Neural progenitor cell (in vitro differentiated cells): ENCODE measurements at regions not wholly inside any gene's neighbourhood (a gene's known extent, or its start where the extent isn't known, plus 50 kb on each side); places are given as distances from the start of the nearest gene placed in this dataset.
A peak's percentile ranks its signal among the peaks of the same experiment; 100 is the strongest.

Experiments used
- DNase-seq: peaks from one replicate; pipeline ENCODE4 v3.0.0-alpha.2; 2016; ENCODE audit warnings: low spot score
- H2AFZ ChIP-seq: fragments of 200-600 bp; sonication (generic); replicated peaks from 2 replicates; pipeline ENCODE4 v1.6.1; 2016; ENCODE audit warnings: antibody characterized with exemption
- H3F3A ChIP-seq: fragments of 200-600 bp; sonication (generic); 2 replicates; pipeline ENCODE4 v1.6.1; 2016; ENCODE audit warnings: antibody characterized with exemption, low read depth
- H3K27ac ChIP-seq: fragments of 200-600 bp; sonication (generic); 2 replicates; pipeline ENCODE4 v1.5.1; 2016; ENCODE audit warnings: mild to moderate bottlenecking
- H3K27me3 ChIP-seq: fragments of 200-600 bp; sonication (generic); 2 replicates; pipeline ENCODE4 v1.6.1; 2016; ENCODE audit warnings: mild to moderate bottlenecking, moderate library complexity
- H3K36me3 ChIP-seq: fragments of 200-600 bp; sonication (generic); 2 replicates; pipeline ENCODE4 v1.5.1; 2016
- H3K4me1 ChIP-seq: fragments of 200-600 bp; sonication (generic); 2 replicates; pipeline ENCODE4 v1.6.1; 2016; ENCODE audit warnings: mixed run types
- H3K4me2 ChIP-seq: fragments of 200-600 bp; sonication (generic); 2 replicates; pipeline ENCODE4 v1.6.1; 2016
- H3K4me3 ChIP-seq: fragments of 200-600 bp; sonication (generic); 2 replicates; pipeline ENCODE4 v1.5.1; 2016
- H3K79me2 ChIP-seq: fragments of 200-600 bp; sonication (generic); 2 replicates; pipeline ENCODE4 v1.6.1; 2016; ENCODE audit warnings: low read depth
- H3K9ac ChIP-seq: fragments of 200-600 bp; sonication (generic); 2 replicates; pipeline ENCODE4 v1.6.1; 2016
- H3K9me3 ChIP-seq: fragments of 200-600 bp; sonication (generic); 2 replicates; pipeline ENCODE4 v1.5.1; 2016; ENCODE audit warnings: low read depth
- H4K20me1 ChIP-seq: fragments of 200-600 bp; sonication (generic); 2 replicates; pipeline ENCODE4 v1.6.1; 2016; ENCODE audit warnings: low read depth
- H3K27ac Mint-ChIP-seq: 3 replicates; pipeline ENCODE4 v1.8.0; 2021; ENCODE audit warnings: mixed read lengths
- H3K27me3 Mint-ChIP-seq: 2 replicates; pipeline ENCODE4 v1.8.0; 2022; ENCODE audit warnings: low read depth, mild to moderate bottlenecking, inconsistent platforms, moderate library complexity, mixed read lengths; ENCODE audit not compliant: insufficient read depth
- H3K36me3 Mint-ChIP-seq: 3 replicates; pipeline ENCODE4 v1.8.0; 2021; ENCODE audit warnings: mixed read lengths
- H3K4me1 Mint-ChIP-seq: 3 replicates; pipeline ENCODE4 v1.8.0; 2021; ENCODE audit warnings: mixed read lengths
- H3K4me3 Mint-ChIP-seq: 3 replicates; pipeline ENCODE4 v1.8.0; 2021; ENCODE audit warnings: mild to moderate bottlenecking, moderate library complexity, mixed read lengths
- H3K9me3 Mint-ChIP-seq: 3 replicates; pipeline ENCODE4 v1.8.0; 2020; ENCODE audit warnings: mixed read lengths
- CTCF ChIP-seq: fragments of 200-600 bp; sonication (generic); IDR thresholded peaks from 2 replicates; pipeline ENCODE4 v1.5.1; 2017; ENCODE audit warnings: antibody characterized with exemption, mild to moderate bottlenecking
- EZH2 ChIP-seq: fragments of 200-600 bp; sonication (generic); IDR thresholded peaks from 2 replicates; pipeline ENCODE4 v1.6.1; 2017; ENCODE audit warnings: antibody characterized with exemption, mild to moderate bottlenecking, moderate library complexity
- EZH2phosphoT487 ChIP-seq: fragments of 200-600 bp; sonication (generic); IDR thresholded peaks from 2 replicates; pipeline ENCODE4 v1.6.1; 2017; ENCODE audit warnings: antibody characterized with exemption

GRCh38 chrX:112997991-112998390, 157.4 kb upstream of the AMOT start:
- Mint-ChIP-seq H3K27ac (no peak overlapping the region), H3K36me3 (no peaks in the 10 kb centered on the region), H3K27me3 (no peaks in the 10 kb centered on the region), H3K4me3 (no peak overlapping the region), H3K4me1 (no peaks in the 10 kb centered on the region), H3K9me3 (no peaks in the 10 kb centered on the region)
- Histone ChIP-seq H2AFZ (no peak overlapping the region), H3K27me3 (no peaks in the 10 kb centered on the region), H3K4me3 (no peak overlapping the region), H3K27ac (no peak overlapping the region), H3F3A (no peaks in the 10 kb centered on the region), H3K36me3 (no peaks in the 10 kb centered on the region), H3K9ac (no peak overlapping the region), H3K4me1 (no peaks in the 10 kb centered on the region), H3K79me2 (no peaks in the 10 kb centered on the region), H3K4me2 (no peak overlapping the region), H4K20me1 (no peaks in the 10 kb centered on the region), H3K9me3 (no peaks in the 10 kb centered on the region)
- peak; percentile 11 for DNase-seq
- TF ChIP-seq EZH2, result no peak
- TF ChIP-seq CTCF, result no peak
- no peak for TF ChIP-seq EZH2phosphoT487

DNA sequence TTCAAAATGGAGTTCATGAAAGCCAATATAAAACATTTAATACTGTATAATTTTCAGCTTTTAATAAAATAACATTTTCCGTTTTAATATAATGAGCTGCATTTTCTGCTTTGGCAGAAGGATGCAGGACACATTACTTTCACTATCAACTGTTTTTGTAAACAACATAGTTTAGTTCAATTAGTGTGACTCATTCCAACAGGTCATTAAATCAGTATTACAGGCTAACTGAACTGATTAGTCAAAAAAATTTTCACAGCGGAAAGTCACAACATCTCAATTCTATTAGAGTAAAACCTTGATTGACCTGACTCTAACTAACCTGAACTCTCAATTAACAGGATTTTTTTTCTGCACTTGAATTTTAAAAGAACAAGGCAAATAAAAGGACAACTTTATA, 151.2 kb upstream of the AMOT start:
- no peaks in the 10 kb centered on the region for H3K27me3 Mint-ChIP-seq
- no peaks in the 10 kb centered on the region for H3K36me3 Mint-ChIP-seq
- H3K27me3 ChIP-seq, result no peaks in the 10 kb centered on the region
- no peak overlapping the region for H3K4me3 ChIP-seq
- no peaks in the 10 kb centered on the region for H3F3A ChIP-seq
- no peak overlapping the region for H3K4me3 Mint-ChIP-seq
- no peaks in the 10 kb centered on the region for H4K20me1 ChIP-seq
- H3K36me3 ChIP-seq, result no peaks in the 10 kb centered on the region
- no peaks in the 10 kb centered on the region for H3K4me1 ChIP-seq
- no peaks in the 10 kb centered on the region for H3K9me3 Mint-ChIP-seq
- H3K27ac Mint-ChIP-seq, result no peak overlapping the region
- no peaks in the 10 kb centered on the region for H3K9me3 ChIP-seq
- no peak overlapping the region for H3K9ac ChIP-seq
- no peak for DNase-seq
- no peaks in the 10 kb centered on the region for H3K79me2 ChIP-seq
- no peak overlapping the region for H2AFZ ChIP-seq
- H3K4me2 ChIP-seq, result no peak overlapping the region
- no peaks in the 10 kb centered on the region for H3K4me1 Mint-ChIP-seq
- no peak overlapping the region for H3K27ac ChIP-seq
- no peak for TF ChIP-seq EZH2
- no peak for TF ChIP-seq EZH2phosphoT487
- TF ChIP-seq CTCF, result no peak

- no peak overlapping the region for H2AFZ ChIP-seq
- H3K36me3 ChIP-seq, result no peaks in the 10 kb centered on the region
- DNase-seq, result no peak
- no peak overlapping the region for H3K4me3 ChIP-seq
- Mint-ChIP-seq H3K27me3 (no peaks in the 10 kb centered on the region), H3K36me3 (no peaks in the 10 kb centered on the region), H3K9me3 (peaks cover 3% of the 10 kb centered on the region), H3K4me3 (no peak overlapping the region), H3K4me1 (no peaks in the 10 kb centered on the region), H3K27ac (no peak overlapping the region)
- H3K79me2 ChIP-seq, result no peaks in the 10 kb centered on the region
- H3K9ac ChIP-seq, result no peak overlapping the region
- H3K4me1 ChIP-seq, result no peaks in the 10 kb centered on the region
- no peak overlapping the region for H3K4me2 ChIP-seq
- TF ChIP-seq EZH2phosphoT487 (no peak), EZH2 (no peak), CTCF (no peak)
- H3F3A ChIP-seq, result no peaks in the 10 kb centered on the region
- H3K27me3 ChIP-seq, result no peaks in the 10 kb centered on the region
- no peaks in the 10 kb centered on the region for H3K9me3 ChIP-seq
- no peaks in the 10 kb centered on the region for H4K20me1 ChIP-seq
- no peak overlapping the region for H3K27ac ChIP-seq
Observed at GRCh38 chrX:112979879-112980278, 139.2 kb upstream of the AMOT start.
